Panc1 (cell line): ENCODE measurements at regions not wholly inside any gene's neighbourhood (a gene's known extent, or its start where the extent isn't known, plus 50 kb on each side); places are given as distances from the start of the nearest gene placed in this dataset.

Experiments
- ATAC-seq: fragments of 200-7000 bp; cut with Tn5 transposase; 2 replicates; pipeline ENCODE4 v1.9.1; 2020; ENCODE audit warnings: mild to moderate bottlenecking, moderate library complexity
- BruUV-seq: library from RNA; stranded (reverse); fragments of 400-500 nt; replicated peaks from 2 replicates; lab custom pipeline; 2021; lab: Mats Ljungman, UMichigan
- CTCF ChIA-PET: fragments of 300-600 bp; sonication (Branson Sonifier 250); formaldehyde crosslinking; loops from one replicate; lab custom pipeline; 2022; ENCODE audit warnings: antibody characterized with exemption; lab: Charles Lee
- POLR2A ChIA-PET: fragments of 300-600 bp; sonication (Branson Sonifier 250); formaldehyde crosslinking; loops from one replicate; lab custom pipeline; 2022; ENCODE audit warnings: antibody characterized with exemption; lab: Charles Lee
- DNase-seq: peaks from one replicate; pipeline ENCODE4 v3.0.0-alpha.2; 2010; ENCODE audit warnings: low read depth, low spot score
- H3K27ac ChIP-seq: 2 replicates; pipeline ENCODE4 v1.5.1; 2011; ENCODE audit warnings: mild to moderate bottlenecking, low read length, inconsistent platforms
- H3K27me3 ChIP-seq: fragments of 200-500 bp; sonication (Bioruptor generic); 2 replicates; pipeline ENCODE4 v1.6.0; 2014; ENCODE audit warnings: low read length, inconsistent platforms; ENCODE audit not compliant: control insufficient read depth, insufficient read depth
- H3K36me3 ChIP-seq: fragments of 200-500 bp; sonication (Bioruptor generic); 2 replicates; pipeline ENCODE4 v1.5.1; 2014; ENCODE audit warnings: inconsistent platforms, mild to moderate bottlenecking, low read length, moderate library complexity; ENCODE audit not compliant: control insufficient read depth, insufficient read depth
- H3K4me1 ChIP-seq: 2 replicates; pipeline ENCODE4 v1.5.1; 2011; ENCODE audit warnings: inconsistent platforms, mild to moderate bottlenecking, low read length, moderate library complexity; ENCODE audit not compliant: control insufficient read depth, insufficient read depth
- H3K4me3 ChIP-seq, 2 experiments: 2 replicates each; pipeline ENCODE4 v1.5.1; 2011 to 2012; ENCODE audit warnings: low read depth in 2 of 2, low read length in 2 of 2, mild to moderate bottlenecking in 2 of 2, inconsistent platforms in 1 of 2, moderate library complexity in 1 of 2
- H3K9me3 ChIP-seq: fragments of 200-500 bp; sonication (Bioruptor generic); 2 replicates; pipeline ENCODE4 v1.5.1; 2014; ENCODE audit warnings: low read depth, mild to moderate bottlenecking, inconsistent platforms, low read length, moderate library complexity; ENCODE audit not compliant: control insufficient read depth, insufficient read depth
- POLR2AphosphoS5 ChIP-seq: IDR thresholded peaks from 2 replicates; pipeline ENCODE4 v1.6.1; 2012; ENCODE audit warnings: mild to moderate bottlenecking, low read depth, low read length, moderate library complexity
- SIN3A ChIP-seq: IDR thresholded peaks from 2 replicates; pipeline ENCODE4 v1.6.1; 2012; ENCODE audit warnings: low read depth, mild to moderate bottlenecking, low read length, moderate library complexity, borderline replicate concordance; ENCODE audit not compliant: insufficient read depth
- TCF7L2 ChIP-seq: IDR thresholded peaks from 2 replicates; pipeline ENCODE4 v1.6.1; 2011; ENCODE audit warnings: mild to moderate bottlenecking, low read depth, low read length, inconsistent platforms
- in situ Hi-C: cut with HindIII; loops from 2 replicates; pipeline ENCODE4 v1.10.0; 2016; ENCODE audit warnings: low sequenced_read_pairs, low pct_unique_long_range_greater_than_20kb
- intact Hi-C: fragments of 100-400 bp; cut with micrococcal nuclease; formaldehyde crosslinking; loops from one replicate; pipeline ENCODE4 v1.10.0; 2022; ENCODE audit not compliant: unreplicated experiment
- TF ChIP-seq, protein P1 (sequence below): fragments of 450-650 bp; IDR thresholded peaks from 2 replicates; pipeline ENCODE4 v1.5.1; 2017; ENCODE audit warnings: mild to moderate bottlenecking
- TF ChIP-seq, protein P2 (sequence below), 2 experiments: IDR thresholded peaks; 2 replicates each; pipeline ENCODE4 v1.6.1; 2011 to 2012; ENCODE audit warnings: low read depth in 2 of 2, control low read depth in 1 of 2, low read length in 1 of 2, mild to moderate bottlenecking in 1 of 2, moderate library complexity in 1 of 2; ENCODE audit not compliant: insufficient read depth in 1 of 2

DNA sequence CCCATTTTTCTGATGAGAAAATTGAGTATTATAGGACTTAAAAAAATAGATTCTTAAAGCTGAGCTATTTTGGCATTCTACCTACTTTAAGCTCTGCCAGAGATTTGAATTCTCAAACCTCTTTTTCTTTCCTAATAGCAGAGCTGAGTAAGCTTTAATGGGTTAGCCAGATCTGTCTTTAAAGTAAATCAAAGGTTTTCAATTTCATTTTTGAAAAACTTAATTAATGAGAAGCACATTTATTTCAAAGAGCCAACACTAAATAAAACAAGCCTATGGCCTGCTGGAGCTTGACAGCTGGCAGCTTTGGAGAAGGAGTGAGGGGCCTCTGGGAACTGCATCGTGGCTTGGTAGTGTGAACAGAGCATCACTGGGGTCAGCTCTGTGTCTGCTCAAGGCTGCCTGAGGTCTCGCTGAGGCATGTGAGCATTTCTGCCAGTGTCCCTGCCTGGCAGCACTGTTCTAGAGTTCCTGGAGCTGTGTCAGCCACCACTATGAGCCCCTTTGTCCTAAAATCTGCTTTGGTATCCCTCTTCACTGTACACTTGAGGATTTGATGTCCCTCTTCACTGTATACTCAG is 50.4 kb upstream of the PRSS23 start:
- in situ Hi-C loops (no loop called here), intact Hi-C loops (loop anchor here (10.0 kb wide), 1 partner anchor 295 kb away; no protein-coding TSS in a partner anchor)
- Histone ChIP-seq H3K4me1 (peaks cover 6% of the 10 kb centered on the region; the same call in 1 of the 2 replicates), H3K27ac (peak overlapping the region; percentile 9; the same call in 1 of the 2 replicates), H3K4me3 (no peak overlapping the region), H3K27me3 (no peaks in the 10 kb centered on the region), H3K36me3 (no peaks in the 10 kb centered on the region), H3K9me3 (peaks cover 8% of the 10 kb centered on the region; the same call in 1 of the 2 replicates)
- DNase-seq (no peak), ATAC-seq (0 out of 2 replicates have a peak, but pooled peaks have one; percentile 14)
- TF ChIP-seq SIN3A = no peak
- no peak for TF ChIP-seq TCF7L2
- TF ChIP-seq POLR2AphosphoS5 = no peak
- TF ChIP-seq, protein P1, sequence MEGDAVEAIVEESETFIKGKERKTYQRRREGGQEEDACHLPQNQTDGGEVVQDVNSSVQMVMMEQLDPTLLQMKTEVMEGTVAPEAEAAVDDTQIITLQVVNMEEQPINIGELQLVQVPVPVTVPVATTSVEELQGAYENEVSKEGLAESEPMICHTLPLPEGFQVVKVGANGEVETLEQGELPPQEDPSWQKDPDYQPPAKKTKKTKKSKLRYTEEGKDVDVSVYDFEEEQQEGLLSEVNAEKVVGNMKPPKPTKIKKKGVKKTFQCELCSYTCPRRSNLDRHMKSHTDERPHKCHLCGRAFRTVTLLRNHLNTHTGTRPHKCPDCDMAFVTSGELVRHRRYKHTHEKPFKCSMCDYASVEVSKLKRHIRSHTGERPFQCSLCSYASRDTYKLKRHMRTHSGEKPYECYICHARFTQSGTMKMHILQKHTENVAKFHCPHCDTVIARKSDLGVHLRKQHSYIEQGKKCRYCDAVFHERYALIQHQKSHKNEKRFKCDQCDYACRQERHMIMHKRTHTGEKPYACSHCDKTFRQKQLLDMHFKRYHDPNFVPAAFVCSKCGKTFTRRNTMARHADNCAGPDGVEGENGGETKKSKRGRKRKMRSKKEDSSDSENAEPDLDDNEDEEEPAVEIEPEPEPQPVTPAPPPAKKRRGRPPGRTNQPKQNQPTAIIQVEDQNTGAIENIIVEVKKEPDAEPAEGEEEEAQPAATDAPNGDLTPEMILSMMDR = no peak; the same call in 1 of the 2 replicates
- TF ChIP-seq, protein P2, sequence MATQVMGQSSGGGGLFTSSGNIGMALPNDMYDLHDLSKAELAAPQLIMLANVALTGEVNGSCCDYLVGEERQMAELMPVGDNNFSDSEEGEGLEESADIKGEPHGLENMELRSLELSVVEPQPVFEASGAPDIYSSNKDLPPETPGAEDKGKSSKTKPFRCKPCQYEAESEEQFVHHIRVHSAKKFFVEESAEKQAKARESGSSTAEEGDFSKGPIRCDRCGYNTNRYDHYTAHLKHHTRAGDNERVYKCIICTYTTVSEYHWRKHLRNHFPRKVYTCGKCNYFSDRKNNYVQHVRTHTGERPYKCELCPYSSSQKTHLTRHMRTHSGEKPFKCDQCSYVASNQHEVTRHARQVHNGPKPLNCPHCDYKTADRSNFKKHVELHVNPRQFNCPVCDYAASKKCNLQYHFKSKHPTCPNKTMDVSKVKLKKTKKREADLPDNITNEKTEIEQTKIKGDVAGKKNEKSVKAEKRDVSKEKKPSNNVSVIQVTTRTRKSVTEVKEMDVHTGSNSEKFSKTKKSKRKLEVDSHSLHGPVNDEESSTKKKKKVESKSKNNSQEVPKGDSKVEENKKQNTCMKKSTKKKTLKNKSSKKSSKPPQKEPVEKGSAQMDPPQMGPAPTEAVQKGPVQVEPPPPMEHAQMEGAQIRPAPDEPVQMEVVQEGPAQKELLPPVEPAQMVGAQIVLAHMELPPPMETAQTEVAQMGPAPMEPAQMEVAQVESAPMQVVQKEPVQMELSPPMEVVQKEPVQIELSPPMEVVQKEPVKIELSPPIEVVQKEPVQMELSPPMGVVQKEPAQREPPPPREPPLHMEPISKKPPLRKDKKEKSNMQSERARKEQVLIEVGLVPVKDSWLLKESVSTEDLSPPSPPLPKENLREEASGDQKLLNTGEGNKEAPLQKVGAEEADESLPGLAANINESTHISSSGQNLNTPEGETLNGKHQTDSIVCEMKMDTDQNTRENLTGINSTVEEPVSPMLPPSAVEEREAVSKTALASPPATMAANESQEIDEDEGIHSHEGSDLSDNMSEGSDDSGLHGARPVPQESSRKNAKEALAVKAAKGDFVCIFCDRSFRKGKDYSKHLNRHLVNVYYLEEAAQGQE (IDR thresholded peaks at IDR 0.05; ENCODE audit: insufficient read depth in 1 of 2, low read depth in 2 of 2, low read length in 1 of 2) = no peak
- no TSS peak for BruUV-seq
- ChIA-PET CTCF (interaction anchor here (0.5 to 0.6 kb wide), 2 partner anchors 38 to 51 kb away, joined by 3 to 4 read pairs; no protein-coding TSS in a partner anchor), POLR2A (no interaction called here)

DNA sequence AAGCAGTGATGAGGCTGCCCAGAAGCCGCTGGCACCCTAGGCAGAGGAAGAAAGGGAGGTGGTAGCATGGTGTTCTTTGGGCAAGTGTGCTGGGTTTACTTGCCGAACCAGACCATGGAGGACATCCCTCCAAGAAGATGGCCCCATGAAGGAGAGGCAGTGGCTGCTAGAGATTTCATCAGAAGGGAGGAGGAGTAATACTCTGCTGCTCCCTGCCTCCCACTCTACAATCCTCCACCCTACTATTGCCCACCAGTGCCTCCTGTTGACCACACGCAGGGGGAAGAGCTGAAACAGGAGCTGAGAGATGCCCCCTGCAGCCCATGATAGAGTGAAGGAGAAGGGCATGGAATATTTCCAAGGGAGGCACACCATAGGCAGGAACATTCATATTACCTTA is 51.0 kb upstream of the PRSS23 start:
- TF ChIP-seq, protein P1 = peak; percentile 51
- TF ChIP-seq POLR2AphosphoS5 (no peak), SIN3A (no peak), TCF7L2 (no peak)
- TF ChIP-seq, protein P2 (IDR thresholded peaks at IDR 0.05; ENCODE audit: insufficient read depth in 1 of 2, low read depth in 2 of 2, low read length in 1 of 2) = no peak
- Histone ChIP-seq H3K27ac (no peak overlapping the region; the same call in 1 of the 2 replicates), H3K36me3 (no peaks in the 10 kb centered on the region), H3K4me1 (peaks cover 6% of the 10 kb centered on the region; the same call in 1 of the 2 replicates), H3K27me3 (no peaks in the 10 kb centered on the region), H3K9me3 (peaks cover 12% of the 10 kb centered on the region; the same call in 1 of the 2 replicates), H3K4me3 (no peak overlapping the region)
- ATAC-seq (no peak), DNase-seq (no peak)
- CTCF ChIA-PET = interaction anchor here (0.6 kb wide), 1 partner anchor 52 kb away, joined by 4 read pairs; no protein-coding TSS in a partner anchor
- intact Hi-C loops (loop anchor here (10.0 kb wide), 1 partner anchor 295 kb away; no protein-coding TSS in a partner anchor), in situ Hi-C loops (no loop called here)
- BruUV-seq = no TSS peak
- POLR2A ChIA-PET = no interaction called here
